ENCODE measurements at regions not wholly inside any gene's neighbourhood (a gene's known extent, or its start where the extent isn't known, plus 50 kb on each side); places are given as distances from the start of the nearest gene placed in this dataset.

- TF ChIP-seq FOXM1 (IDR thresholded peaks at IDR 0.05; ENCODE audit: borderline replicate concordance, low read depth) (no peak), YY1 (IDR thresholded peaks at IDR 0.05; ENCODE audit: low read depth) (no peak)
Measured at GRCh38 chr4:60463857-60464502, 736.1 kb upstream of the ADGRL3 start.

Data from Ishikawa (cell line).